HG03135 (cell line): ENCODE measurements at regions not wholly inside any gene's neighbourhood (a gene's known extent, or its start where the extent isn't known, plus 50 kb on each side); places are given as distances from the start of the nearest gene placed in this dataset.
"Not testable (repeated sequence)": the region's sequence is repeated elsewhere in the genome, so short reads cannot be mapped to it uniquely, and the experiment has no call there.

Experiments
- ATAC-seq: cut with Tn5 transposase; IDR thresholded peaks from one replicate; pipeline ENCODE4 v1.9.1; 2021; ENCODE audit warnings: mild to moderate bottlenecking, moderate library complexity; ENCODE audit not compliant: unreplicated experiment

- ATAC-seq = no peak
Observed at GRCh38 chr10:30534465-30535144, 94.9 kb downstream of the LYZL2 start.

- ATAC-seq = no peak
Observed at GRCh38 chr10:30531751-30532530, 97.6 kb downstream of the LYZL2 start.

GRCh38 chr10:30529373-30529998, 95.5 kb downstream of the MAP3K8 start:
- ATAC-seq = peak; percentile 68

GRCh38 chr10:30528429-30528786, 94.4 kb downstream of the MAP3K8 start:
- ATAC-seq = no peak

GRCh38 chr10:30527623-30528428, 93.8 kb downstream of the MAP3K8 start:
- ATAC-seq = no peak

GRCh38 chr10:30522661-30523078, 88.7 kb downstream of the MAP3K8 start:
- not testable (repeated sequence) for ATAC-seq

GRCh38 chr10:30518907-30519306, 84.9 kb downstream of the MAP3K8 start:
- no peak for ATAC-seq
